Skeletal muscle cell (primary cell): ENCODE measurements at regions not wholly inside any gene's neighbourhood (a gene's known extent, or its start where the extent isn't known, plus 50 kb on each side); places are given as distances from the start of the nearest gene placed in this dataset.

Experiments
- DNase-seq: peaks from one replicate; pipeline ENCODE4 v3.0.0-alpha.2; 2010; ENCODE audit warnings: low read depth
- H3K4me3 ChIP-seq: 2 replicates; pipeline ENCODE4 v1.5.1; 2011; ENCODE audit warnings: low read depth, mild to moderate bottlenecking, control low read depth, low read length, moderate library complexity

- no peak overlapping the region for H3K4me3 ChIP-seq
- DNase-seq = no peak
Measured at GRCh38 chr13:40213779-40214178, 452.7 kb downstream of the FOXO1 start.

GRCh38 chr13:40215311-40215710, 451.1 kb downstream of the FOXO1 start:
- no peak overlapping the region for H3K4me3 ChIP-seq
- no peak for DNase-seq

GRCh38 chr13:40215747-40216146, 450.7 kb downstream of the FOXO1 start:
- no peak overlapping the region for H3K4me3 ChIP-seq
- DNase-seq = no peak

- DNase-seq = no peak
- H3K4me3 ChIP-seq = no peak overlapping the region
Measured at GRCh38 chr13:40217675-40218074, 448.8 kb downstream of the FOXO1 start.

GRCh38 chr13:40220299-40220935, 446.0 kb downstream of the FOXO1 start:
- DNase-seq = no peak
- H3K4me3 ChIP-seq = no peak overlapping the region

- no peak for DNase-seq
- H3K4me3 ChIP-seq = no peak overlapping the region
Measured at GRCh38 chr13:40221131-40221459, 445.3 kb downstream of the FOXO1 start.

- H3K4me3 ChIP-seq = no peak overlapping the region
- DNase-seq = peak; percentile 66
Measured at GRCh38 chr13:40221460-40222201, 444.8 kb downstream of the FOXO1 start.

GRCh38 chr13:40223585-40223984, 442.9 kb downstream of the FOXO1 start:
- DNase-seq = no peak
- no peak overlapping the region for H3K4me3 ChIP-seq

GRCh38 chr13:40228496-40228895, 437.9 kb downstream of the FOXO1 start:
- DNase-seq = no peak
- H3K4me3 ChIP-seq = no peak overlapping the region

- H3K4me3 ChIP-seq = no peak overlapping the region
- DNase-seq = no peak
Measured at GRCh38 chr13:40228990-40229389, 437.5 kb downstream of the FOXO1 start.

GRCh38 chr13:40230833-40231266, 435.6 kb downstream of the FOXO1 start:
- H3K4me3 ChIP-seq = no peak overlapping the region
- no peak for DNase-seq

- DNase-seq = no peak
- no peak overlapping the region for H3K4me3 ChIP-seq
Measured at GRCh38 chr13:40231311-40231710, 435.1 kb downstream of the FOXO1 start.

GRCh38 chr13:40231751-40232150, 434.7 kb downstream of the FOXO1 start:
- no peak for DNase-seq
- no peak overlapping the region for H3K4me3 ChIP-seq

- no peak for DNase-seq
- H3K4me3 ChIP-seq = no peak overlapping the region
Measured at GRCh38 chr13:40232311-40233040, 434.0 kb downstream of the FOXO1 start.

GRCh38 chr13:40233731-40234195, 432.7 kb downstream of the FOXO1 start:
- peak; percentile 65 for DNase-seq
- H3K4me3 ChIP-seq = no peak overlapping the region

- no peak for DNase-seq
- H3K4me3 ChIP-seq = no peak overlapping the region
Measured at GRCh38 chr13:40235160-40235796, 431.2 kb downstream of the FOXO1 start.

GRCh38 chr13:40236566-40237168, 429.8 kb downstream of the FOXO1 start:
- DNase-seq = no peak
- no peak overlapping the region for H3K4me3 ChIP-seq

- DNase-seq = no peak
- no peak overlapping the region for H3K4me3 ChIP-seq
Measured at GRCh38 chr13:40238761-40239160, 427.7 kb downstream of the FOXO1 start.

- no peak overlapping the region for H3K4me3 ChIP-seq
- DNase-seq = no peak
Measured at GRCh38 chr13:40240293-40240692, 426.1 kb downstream of the FOXO1 start.
